ENCODE measurements at regions not wholly inside any gene's neighbourhood (a gene's known extent, or its start where the extent isn't known, plus 50 kb on each side); places are given as distances from the start of the nearest gene placed in this dataset.

DNA sequence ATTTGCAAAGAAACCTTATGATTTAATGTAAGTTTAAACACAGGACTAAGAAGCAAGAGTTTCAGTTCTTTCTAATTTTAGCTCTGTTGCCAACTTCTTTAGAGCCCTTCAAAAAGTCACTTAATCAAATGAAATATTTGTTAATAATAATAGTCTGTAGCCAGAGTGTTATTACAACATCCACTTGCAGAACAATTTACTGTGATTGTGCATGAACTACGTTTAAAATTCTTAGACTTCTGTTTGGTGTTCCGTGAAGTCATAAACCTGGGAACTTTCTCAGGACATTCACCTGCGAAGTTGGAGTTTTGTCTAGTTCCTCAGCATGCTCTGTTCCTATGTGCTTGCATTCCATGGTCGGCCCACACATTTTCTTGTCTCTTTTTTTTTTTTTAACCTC lies 244.0 kb upstream of the AVPR1A start:
- no peak overlapping the region for H3K4me3 ChIP-seq
- no peaks in the 10 kb centered on the region for H3K4me1 ChIP-seq (ENCODE audit: control insufficient read depth, insufficient read depth, low read length)
- no peaks in the 10 kb centered on the region for H3K27me3 ChIP-seq (replicated peaks in 1 of 2; ENCODE audit: control insufficient read depth in 2 of 2, insufficient read depth in 2 of 2, low read length in 1 of 2)
- H3K4me2 ChIP-seq (ENCODE audit: control insufficient read depth, insufficient read depth) = no peak overlapping the region
- ChIA-PET RAD21 (ENCODE audit: unreplicated experiment) (no interaction called here), POLR2A (no interaction called here), SMC1A (ENCODE audit: uncharacterized antibody, unreplicated experiment) (no interaction called here), CTCF (no interaction called here)
- TF ChIP-seq PAX8 (IDR thresholded peaks at IDR 0.05) = no peak
- no peak for TF ChIP-seq RAD21 (IDR thresholded peaks at IDR 0.05; ENCODE audit: insufficient read depth, low read depth, low read length)
- no peak for TF ChIP-seq SPI1 (IDR thresholded peaks at IDR 0.05; ENCODE audit: borderline replicate concordance, insufficient read depth, low read depth, low read length)
- TF ChIP-seq, protein P1, sequence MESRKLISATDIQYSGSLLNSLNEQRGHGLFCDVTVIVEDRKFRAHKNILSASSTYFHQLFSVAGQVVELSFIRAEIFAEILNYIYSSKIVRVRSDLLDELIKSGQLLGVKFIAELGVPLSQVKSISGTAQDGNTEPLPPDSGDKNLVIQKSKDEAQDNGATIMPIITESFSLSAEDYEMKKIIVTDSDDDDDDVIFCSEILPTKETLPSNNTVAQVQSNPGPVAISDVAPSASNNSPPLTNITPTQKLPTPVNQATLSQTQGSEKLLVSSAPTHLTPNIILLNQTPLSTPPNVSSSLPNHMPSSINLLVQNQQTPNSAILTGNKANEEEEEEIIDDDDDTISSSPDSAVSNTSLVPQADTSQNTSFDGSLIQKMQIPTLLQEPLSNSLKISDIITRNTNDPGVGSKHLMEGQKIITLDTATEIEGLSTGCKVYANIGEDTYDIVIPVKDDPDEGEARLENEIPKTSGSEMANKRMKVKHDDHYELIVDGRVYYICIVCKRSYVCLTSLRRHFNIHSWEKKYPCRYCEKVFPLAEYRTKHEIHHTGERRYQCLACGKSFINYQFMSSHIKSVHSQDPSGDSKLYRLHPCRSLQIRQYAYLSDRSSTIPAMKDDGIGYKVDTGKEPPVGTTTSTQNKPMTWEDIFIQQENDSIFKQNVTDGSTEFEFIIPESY (IDR thresholded peaks at IDR 0.05) = no peak
- TF ChIP-seq, protein P2, sequence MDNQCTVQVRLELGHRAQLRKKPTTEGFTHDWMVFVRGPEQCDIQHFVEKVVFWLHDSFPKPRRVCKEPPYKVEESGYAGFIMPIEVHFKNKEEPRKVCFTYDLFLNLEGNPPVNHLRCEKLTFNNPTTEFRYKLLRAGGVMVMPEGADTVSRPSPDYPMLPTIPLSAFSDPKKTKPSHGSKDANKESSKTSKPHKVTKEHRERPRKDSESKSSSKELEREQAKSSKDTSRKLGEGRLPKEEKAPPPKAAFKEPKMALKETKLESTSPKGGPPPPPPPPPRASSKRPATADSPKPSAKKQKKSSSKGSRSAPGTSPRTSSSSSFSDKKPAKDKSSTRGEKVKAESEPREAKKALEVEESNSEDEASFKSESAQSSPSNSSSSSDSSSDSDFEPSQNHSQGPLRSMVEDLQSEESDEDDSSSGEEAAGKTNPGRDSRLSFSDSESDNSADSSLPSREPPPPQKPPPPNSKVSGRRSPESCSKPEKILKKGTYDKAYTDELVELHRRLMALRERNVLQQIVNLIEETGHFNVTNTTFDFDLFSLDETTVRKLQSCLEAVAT (IDR thresholded peaks at IDR 0.05) = no peak
- TF ChIP-seq RAD51 (IDR thresholded peaks at IDR 0.05) = no peak
- TF ChIP-seq RBBP5 (conservative IDR thresholded peaks at IDR 0.05) = no peak
- TF ChIP-seq CBX5 (IDR thresholded peaks at IDR 0.05; ENCODE audit: low read depth) = no peak
- TF ChIP-seq, protein P3, sequence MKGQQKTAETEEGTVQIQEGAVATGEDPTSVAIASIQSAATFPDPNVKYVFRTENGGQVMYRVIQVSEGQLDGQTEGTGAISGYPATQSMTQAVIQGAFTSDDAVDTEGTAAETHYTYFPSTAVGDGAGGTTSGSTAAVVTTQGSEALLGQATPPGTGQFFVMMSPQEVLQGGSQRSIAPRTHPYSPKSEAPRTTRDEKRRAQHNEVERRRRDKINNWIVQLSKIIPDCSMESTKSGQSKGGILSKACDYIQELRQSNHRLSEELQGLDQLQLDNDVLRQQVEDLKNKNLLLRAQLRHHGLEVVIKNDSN (IDR thresholded peaks at IDR 0.05; ENCODE audit: borderline replicate concordance, extremely low read length, insufficient read depth, low read depth, low read length) = no peak
- TF ChIP-seq NFYB (IDR thresholded peaks at IDR 0.05; ENCODE audit: insufficient read depth, low read depth, low read length) = no peak
- no peak for TF ChIP-seq PAX5 (IDR thresholded peaks at IDR 0.05; ENCODE audit: borderline replicate concordance, low read depth, low read length)
- no peak overlapping the region for H3K27ac ChIP-seq (ENCODE audit: control insufficient read depth, insufficient read depth)
- in situ Hi-C loops (cut with MboI) (no loop called here), intact Hi-C loops (cut with micrococcal nuclease; ENCODE audit: unreplicated experiment) (loop anchor here (5.0 kb wide), 1 partner anchor 88 kb away; no protein-coding TSS in a partner anchor)
- DNase-seq (ENCODE audit: low read depth, low spot score) = no peak
- H2AFZ ChIP-seq (ENCODE audit: control insufficient read depth, low read depth, low read length) = no peak overlapping the region
- FAIRE-seq = no peak
- no peaks in the 10 kb centered on the region for H3K79me2 ChIP-seq (ENCODE audit: control insufficient read depth, insufficient read depth, low read length)
- no peaks in the 10 kb centered on the region for H3K36me3 ChIP-seq (ENCODE audit: control insufficient read depth in 2 of 2, insufficient read depth in 2 of 2, low read length in 1 of 2)
- WGBS (ENCODE audit: insufficient coverage, insufficient replicate concordance, low lambda C conversion rate, missing lambda C conversion rate) = 10% methylated on average over 4 of the region's 4 CpGs
- no peaks in the 10 kb centered on the region for H4K20me1 ChIP-seq (ENCODE audit: control insufficient read depth, insufficient read depth)
- no peak for ATAC-seq
- H3K9ac ChIP-seq (ENCODE audit: control insufficient read depth, insufficient read depth, low read length) = no peak overlapping the region
- no TSS peak for BruUV-seq (replicated peaks)
- no peaks in the 10 kb centered on the region; the same call in 2 of the 3 replicates for H3K9me3 ChIP-seq (replicated peaks; ENCODE audit: control insufficient read depth, insufficient read depth, low read length)

All from GM12878 (cell line).